Endothelial cell of umbilical vein (primary cell): ENCODE measurements at regions not wholly inside any gene's neighbourhood (a gene's known extent, or its start where the extent isn't known, plus 50 kb on each side); places are given as distances from the start of the nearest gene placed in this dataset.

Source experiments
- BruUV-seq: library from RNA; stranded (reverse); fragments of 400-500 nt; replicated peaks from 2 replicates; lab custom pipeline; 2021; lab: Mats Ljungman, UMichigan
- CTCF ChIA-PET: fragments of 300-600, 350-600 bp; sonication (Branson Sonifier 250); formaldehyde crosslinking; loops from one replicate; lab custom pipeline; 2021; ENCODE audit warnings: antibody characterized with exemption, inconsistent platforms; lab: Charles Lee
- POLR2A ChIA-PET: fragments of 300-600, 350-600 bp; sonication (Branson Sonifier 250); formaldehyde crosslinking; loops from one replicate; lab custom pipeline; 2021; ENCODE audit warnings: antibody characterized with exemption, inconsistent platforms; lab: Charles Lee
- DNase-seq: peaks from one replicate; pipeline ENCODE4 v3.0.0-alpha.2; 2011; ENCODE audit warnings: low read depth, low spot score
- FAIRE-seq: peaks from 2 replicates; lab custom pipeline; 2011; peaks lifted over from hg19 to GRCh38; lab: Jason Lieb, UNC
- H2AFZ ChIP-seq: 2 replicates; pipeline ENCODE4 v1.6.0; 2012; ENCODE audit warnings: low read depth, low read length, control low read depth, inconsistent platforms
- H3K27ac ChIP-seq: 2 replicates; pipeline ENCODE4 v1.5.1; 2011; ENCODE audit warnings: low read depth, mild to moderate bottlenecking, control low read depth, low read length, moderate library complexity; ENCODE audit not compliant: insufficient read depth
- H3K27me3 ChIP-seq, 2 experiments: 2 replicates each; pipeline versions ENCODE4 v1.6.0 to v1.6.1; 2011; ENCODE audit warnings: low read length in 2 of 2, mixed read lengths in 1 of 2; ENCODE audit not compliant: control insufficient read depth in 2 of 2, insufficient read depth in 2 of 2
- H3K36me3 ChIP-seq, 2 experiments: 2 replicates in 1 of 2; 3 replicates in 1 of 2; pipeline ENCODE4 v1.5.1; 2011; ENCODE audit warnings: low read length in 2 of 2, mild to moderate bottlenecking in 1 of 2, moderate library complexity in 1 of 2; ENCODE audit not compliant: control insufficient read depth in 2 of 2, insufficient read depth in 2 of 2; ENCODE audit errors: extremely low read depth in 1 of 2
- H3K4me1 ChIP-seq: 3 replicates; pipeline ENCODE4 v1.5.1; 2011; ENCODE audit warnings: mild to moderate bottlenecking, low read length; ENCODE audit not compliant: control insufficient read depth, insufficient read depth; ENCODE audit errors: extremely low read depth
- H3K4me2 ChIP-seq: 2 replicates; pipeline ENCODE4 v1.6.1; 2011; ENCODE audit warnings: low read length, control low read depth, mixed read lengths; ENCODE audit not compliant: insufficient read depth
- H3K4me3 ChIP-seq, 3 experiments: fragments of 200-600 bp in 1 of 3; sonication (generic), shearing (Covaris generic) in 1 of 3; replicated peaks in 1 of 3; 2 replicates each; pipeline ENCODE4 v1.5.1; 2011 to 2016; ENCODE audit warnings: control low read depth in 3 of 3, low read length in 3 of 3, mild to moderate bottlenecking in 2 of 3, inconsistent platforms in 1 of 3, low read depth in 1 of 3, moderate library complexity in 1 of 3; ENCODE audit not compliant: insufficient read depth in 1 of 3
- H3K79me2 ChIP-seq: 2 replicates; pipeline ENCODE4 v1.6.0; 2012; ENCODE audit warnings: low read length, inconsistent platforms; ENCODE audit not compliant: control insufficient read depth, insufficient read depth
- H3K9ac ChIP-seq: replicated peaks from 2 replicates; pipeline ENCODE3; 2011; ENCODE audit warnings: low read length, control low read depth; ENCODE audit not compliant: insufficient read depth; ENCODE audit errors: extremely low read depth
- H3K9me1 ChIP-seq: replicated peaks from 3 replicates; pipeline ENCODE4 v1.6.0; 2011; ENCODE audit warnings: mild to moderate bottlenecking, low read length; ENCODE audit not compliant: control insufficient read depth, insufficient read depth; ENCODE audit errors: extremely low read depth
- H3K9me3 ChIP-seq: replicated peaks from 2 replicates; pipeline ENCODE4 v1.5.1; 2012; ENCODE audit warnings: low read length, inconsistent platforms; ENCODE audit not compliant: control insufficient read depth, insufficient read depth
- H4K20me1 ChIP-seq: replicated peaks from 2 replicates; pipeline ENCODE3; 2011; ENCODE audit warnings: mild to moderate bottlenecking, low read length; ENCODE audit not compliant: control insufficient read depth, insufficient read depth; ENCODE audit errors: extremely low read depth
- CTCF ChIP-seq, 2 donors: IDR thresholded peaks; 1 replicate in 1 of 2; 2 replicates in 1 of 2; pipeline ENCODE4 v1.5.1; 2011; ENCODE audit warnings: low read length in 2 of 2, mild to moderate bottlenecking in 2 of 2, moderate library complexity in 2 of 2, control low read depth in 1 of 2, inconsistent platforms in 1 of 2, low read depth in 1 of 2; ENCODE audit not compliant: insufficient read depth in 1 of 2; ENCODE audit errors: extremely low read depth in 1 of 2
- FOS ChIP-seq: IDR thresholded peaks from 2 replicates; pipeline ENCODE4 v1.6.1; 2011; ENCODE audit warnings: mild to moderate bottlenecking, low read length, moderate library complexity, borderline replicate concordance; ENCODE audit not compliant: insufficient read depth
- GATA2 ChIP-seq: IDR thresholded peaks from 2 replicates; pipeline ENCODE4 v1.7.0; 2011; ENCODE audit warnings: low read depth, mild to moderate bottlenecking, moderate library complexity, mixed read lengths, low read length; ENCODE audit not compliant: insufficient read length, insufficient read depth
- MAX ChIP-seq: IDR thresholded peaks from 2 replicates; pipeline ENCODE4 v1.6.1; 2011; ENCODE audit not compliant: insufficient read depth, insufficient read length
- MYC ChIP-seq: IDR thresholded peaks from one replicate; pipeline ENCODE4 v1.6.1; 2011; ENCODE audit warnings: mild to moderate bottlenecking, low read depth, low read length
- POLR2A ChIP-seq: IDR thresholded peaks from 2 replicates; pipeline ENCODE4 v1.6.1; 2012; ENCODE audit warnings: low read depth, mild to moderate bottlenecking, control low read depth, low read length
- POLR2AphosphoS5 ChIP-seq: IDR thresholded peaks from 2 replicates; pipeline ENCODE4 v1.6.1; 2012; ENCODE audit warnings: low read depth, mild to moderate bottlenecking, control low read depth, low read length, moderate library complexity; ENCODE audit not compliant: insufficient read depth
- dilution Hi-C: fragments of 300-500 bp; cut with MboI; formaldehyde crosslinking; loops from one replicate; pipeline ENCODE4 v1.15.0; 2019; ENCODE audit warnings: low sequenced_read_pairs; ENCODE audit not compliant: extremely low pct_ligation_motif_present
- intact Hi-C: fragments of 100-400 bp; cut with micrococcal nuclease; formaldehyde crosslinking; loops from one replicate; pipeline ENCODE4 v1.10.0; 2022

- no peaks in the 10 kb centered on the region for H4K20me1 ChIP-seq
- no peak overlapping the region for H3K27ac ChIP-seq
- H3K27me3 ChIP-seq, result no peaks in the 10 kb centered on the region
- intact Hi-C loops (no loop called here), dilution Hi-C loops (no loop called here)
- no peak overlapping the region for H2AFZ ChIP-seq
- no peaks in the 10 kb centered on the region for H3K36me3 ChIP-seq
- TF ChIP-seq FOS (no peak), MYC (no peak), MAX (no peak), POLR2AphosphoS5 (no peak)
- no peak for FAIRE-seq
- no peaks in the 10 kb centered on the region for H3K79me2 ChIP-seq
- no peaks in the 10 kb centered on the region for H3K9me1 ChIP-seq
- H3K4me1 ChIP-seq, result no peaks in the 10 kb centered on the region
- H3K4me3 ChIP-seq, result no peak overlapping the region
- no peaks in the 10 kb centered on the region for H3K9me3 ChIP-seq
- BruUV-seq, result no TSS peak
- DNase-seq, result no peak
- H3K9ac ChIP-seq, result no peak overlapping the region
- H3K4me2 ChIP-seq, result no peak overlapping the region
- POLR2A ChIA-PET, result no interaction called here
- CTCF ChIA-PET, result no interaction called here
These were observed 570.5 kb upstream of the TENM3 start for GRCh38 chr4:181672751-181673150.

GRCh38 chr4:181674315-181674875 is 568.8 kb upstream of the TENM3 start:
- dilution Hi-C loops (no loop called here), intact Hi-C loops (no loop called here)
- Histone ChIP-seq H4K20me1 (no peaks in the 10 kb centered on the region), H3K27ac (no peak overlapping the region), H3K9ac (no peak overlapping the region), H2AFZ (no peak overlapping the region), H3K27me3 (no peaks in the 10 kb centered on the region), H3K9me3 (peaks cover 3% of the 10 kb centered on the region), H3K79me2 (no peaks in the 10 kb centered on the region), H3K4me1 (no peaks in the 10 kb centered on the region), H3K4me3 (no peak overlapping the region), H3K36me3 (no peaks in the 10 kb centered on the region), H3K4me2 (no peak overlapping the region), H3K9me1 (no peaks in the 10 kb centered on the region)
- FAIRE-seq (no peak), DNase-seq (no peak)
- ChIA-PET CTCF (interaction anchor here (1.2 kb wide), 1 partner anchor 10 kb away, joined by 3 read pairs; no protein-coding TSS in a partner anchor), POLR2A (no interaction called here)
- no TSS peak for BruUV-seq
- TF ChIP-seq GATA2 (no peak), POLR2A (no peak), CTCF (IDR thresholded peaks at IDR 0.05; ENCODE audit: extremely low read depth in 1 of 2, insufficient read depth in 1 of 2, low read depth in 1 of 2, low read length in 2 of 2) (no peak), MAX (no peak)
